RWPE1 (cell line): ENCODE measurements at regions not wholly inside any gene's neighbourhood (a gene's known extent, or its start where the extent isn't known, plus 50 kb on each side); places are given as distances from the start of the nearest gene placed in this dataset.

Experiments used
- CTCF ChIA-PET: fragments of 350-600 bp; sonication (Branson Sonifier 250); formaldehyde crosslinking; extraction: SDS; loops from one replicate; lab custom pipeline; 2021; lab: Yijun Ruan, JAX
- POLR2A ChIA-PET: fragments of 400-600 bp; formaldehyde crosslinking; extraction: SDS; loops from one replicate; lab custom pipeline; 2020; ENCODE audit warnings: antibody characterized with exemption; ENCODE audit not compliant: low non-redundant PET; lab: Yijun Ruan, JAX
- DNase-seq: peaks from one replicate; pipeline ENCODE4 v3.0.0; 2012; ENCODE audit warnings: low spot score
- H3K27ac ChIP-seq: fragments of 450-650 bp; 2 replicates; pipeline ENCODE4 v1.5.1; 2017
- CTCF ChIP-seq: fragments of 450-650 bp; conservative IDR thresholded peaks from 2 replicates; pipeline ENCODE4 v1.5.1; 2017; ENCODE audit warnings: low read depth, mild to moderate bottlenecking

GRCh38 chr3:124322309-124322880 is 330.5 kb upstream of the ROPN1 start:
- ChIA-PET POLR2A (no interaction called here), CTCF (no interaction called here)
- no peak overlapping the region for H3K27ac ChIP-seq
- TF ChIP-seq CTCF = no peak
- DNase-seq = no peak

GRCh38 chr3:124322966-124323365 is 331.0 kb upstream of the ROPN1 start:
- TF ChIP-seq CTCF = no peak
- H3K27ac ChIP-seq = no peak overlapping the region
- POLR2A ChIA-PET = no interaction called here
- DNase-seq = no peak
- CTCF ChIA-PET = no interaction called here

GRCh38 chr3:124325248-124325647 is 333.3 kb upstream of the ROPN1 start:
- POLR2A ChIA-PET = interaction anchor here (0.7 kb wide), 1 partner anchor 52 kb away, joined by 3 read pairs; no protein-coding TSS in a partner anchor
- CTCF ChIA-PET = interaction anchor here (0.6 kb wide), 2 partner anchors 19 to 323 kb away, joined by 3 read pairs; no protein-coding TSS in a partner anchor
- DNase-seq = no peak
- TF ChIP-seq CTCF = no peak
- H3K27ac ChIP-seq = no peak overlapping the region

GRCh38 chr3:124329723-124330122 is 337.8 kb upstream of the ROPN1 start:
- TF ChIP-seq CTCF = no peak
- ChIA-PET POLR2A (no interaction called here), CTCF (no interaction called here)
- DNase-seq = no peak
- H3K27ac ChIP-seq = no peak overlapping the region

- no peak for TF ChIP-seq CTCF
- POLR2A ChIA-PET = no interaction called here
- DNase-seq = no peak
- CTCF ChIA-PET = no interaction called here
- H3K27ac ChIP-seq = no peak overlapping the region
These were observed 342.2 kb upstream of the ROPN1 start for GRCh38 chr3:124333931-124334640.

- DNase-seq = no peak
- no peak for TF ChIP-seq CTCF
- no peak overlapping the region for H3K27ac ChIP-seq
- CTCF ChIA-PET = no interaction called here
- POLR2A ChIA-PET = no interaction called here
These were observed 344.2 kb upstream of the ROPN1 start for GRCh38 chr3:124336067-124336656.
